ENCODE measurements at regions not wholly inside any gene's neighbourhood (a gene's known extent, or its start where the extent isn't known, plus 50 kb on each side); places are given as distances from the start of the nearest gene placed in this dataset.

DNA sequence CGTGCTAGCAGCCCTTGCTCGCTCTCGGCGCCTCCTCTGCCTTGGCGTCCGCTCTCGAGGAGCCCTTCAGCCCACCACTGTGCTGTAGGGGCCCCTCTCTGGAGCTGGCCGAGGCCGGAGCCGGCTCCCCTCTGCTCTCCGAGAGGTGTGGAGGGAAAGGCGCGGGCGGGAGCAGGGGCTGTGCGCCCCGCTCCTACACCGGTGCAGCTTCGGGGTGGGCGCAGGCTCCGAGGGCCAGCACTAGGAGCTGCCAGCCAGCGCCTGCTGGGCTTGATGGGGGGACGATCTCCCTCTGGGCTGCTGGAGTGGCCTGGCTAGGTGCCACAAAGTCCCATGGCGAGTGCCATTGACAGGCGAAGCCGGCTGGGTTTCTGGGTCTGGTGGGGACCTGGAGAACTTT, 365.5 kb downstream of the SLITRK1 start:
- Histone ChIP-seq H3K27ac (ENCODE audit: extremely low read depth, low read depth, low read length) (no peak overlapping the region), H3K9me3 (ENCODE audit: control insufficient read depth, insufficient read depth, low read depth, low read length) (no peaks in the 10 kb centered on the region), H3K4me3 (ENCODE audit: low read depth, low read length) (no peak overlapping the region), H3K36me3 (ENCODE audit: control insufficient read depth in 2 of 2, insufficient read depth in 1 of 2, low read length in 2 of 2) (no peaks in the 10 kb centered on the region), H3K4me1 (ENCODE audit: control insufficient read depth, insufficient read depth, low read length) (no peaks in the 10 kb centered on the region)
- ChIA-PET CTCF (no interaction called here), POLR2A (no interaction called here)
- TF ChIP-seq ZNF473 (tag by site-specific recombination; IDR thresholded peaks at IDR 0.05): no peak
- TF ChIP-seq KLF16 (tag by site-specific recombination; IDR thresholded peaks at IDR 0.05): no peak
- TF ChIP-seq, protein P1, sequence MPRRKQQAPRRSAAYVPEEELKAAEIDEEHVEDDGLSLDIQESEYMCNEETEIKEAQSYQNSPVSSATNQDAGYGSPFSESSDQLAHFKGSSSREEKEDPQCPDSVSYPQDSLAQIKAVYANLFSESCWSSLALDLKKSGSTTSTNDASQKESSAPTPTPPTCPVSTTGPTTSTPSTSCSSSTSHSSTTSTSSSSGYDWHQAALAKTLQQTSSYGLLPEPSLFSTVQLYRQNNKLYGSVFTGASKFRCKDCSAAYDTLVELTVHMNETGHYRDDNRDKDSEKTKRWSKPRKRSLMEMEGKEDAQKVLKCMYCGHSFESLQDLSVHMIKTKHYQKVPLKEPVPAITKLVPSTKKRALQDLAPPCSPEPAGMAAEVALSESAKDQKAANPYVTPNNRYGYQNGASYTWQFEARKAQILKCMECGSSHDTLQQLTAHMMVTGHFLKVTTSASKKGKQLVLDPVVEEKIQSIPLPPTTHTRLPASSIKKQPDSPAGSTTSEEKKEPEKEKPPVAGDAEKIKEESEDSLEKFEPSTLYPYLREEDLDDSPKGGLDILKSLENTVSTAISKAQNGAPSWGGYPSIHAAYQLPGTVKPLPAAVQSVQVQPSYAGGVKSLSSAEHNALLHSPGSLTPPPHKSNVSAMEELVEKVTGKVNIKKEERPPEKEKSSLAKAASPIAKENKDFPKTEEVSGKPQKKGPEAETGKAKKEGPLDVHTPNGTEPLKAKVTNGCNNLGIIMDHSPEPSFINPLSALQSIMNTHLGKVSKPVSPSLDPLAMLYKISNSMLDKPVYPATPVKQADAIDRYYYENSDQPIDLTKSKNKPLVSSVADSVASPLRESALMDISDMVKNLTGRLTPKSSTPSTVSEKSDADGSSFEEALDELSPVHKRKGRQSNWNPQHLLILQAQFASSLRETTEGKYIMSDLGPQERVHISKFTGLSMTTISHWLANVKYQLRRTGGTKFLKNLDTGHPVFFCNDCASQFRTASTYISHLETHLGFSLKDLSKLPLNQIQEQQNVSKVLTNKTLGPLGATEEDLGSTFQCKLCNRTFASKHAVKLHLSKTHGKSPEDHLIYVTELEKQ (tag by site-specific recombination; IDR thresholded peaks at IDR 0.05; ENCODE audit: borderline replicate concordance): no peak
- TF ChIP-seq, protein P2, sequence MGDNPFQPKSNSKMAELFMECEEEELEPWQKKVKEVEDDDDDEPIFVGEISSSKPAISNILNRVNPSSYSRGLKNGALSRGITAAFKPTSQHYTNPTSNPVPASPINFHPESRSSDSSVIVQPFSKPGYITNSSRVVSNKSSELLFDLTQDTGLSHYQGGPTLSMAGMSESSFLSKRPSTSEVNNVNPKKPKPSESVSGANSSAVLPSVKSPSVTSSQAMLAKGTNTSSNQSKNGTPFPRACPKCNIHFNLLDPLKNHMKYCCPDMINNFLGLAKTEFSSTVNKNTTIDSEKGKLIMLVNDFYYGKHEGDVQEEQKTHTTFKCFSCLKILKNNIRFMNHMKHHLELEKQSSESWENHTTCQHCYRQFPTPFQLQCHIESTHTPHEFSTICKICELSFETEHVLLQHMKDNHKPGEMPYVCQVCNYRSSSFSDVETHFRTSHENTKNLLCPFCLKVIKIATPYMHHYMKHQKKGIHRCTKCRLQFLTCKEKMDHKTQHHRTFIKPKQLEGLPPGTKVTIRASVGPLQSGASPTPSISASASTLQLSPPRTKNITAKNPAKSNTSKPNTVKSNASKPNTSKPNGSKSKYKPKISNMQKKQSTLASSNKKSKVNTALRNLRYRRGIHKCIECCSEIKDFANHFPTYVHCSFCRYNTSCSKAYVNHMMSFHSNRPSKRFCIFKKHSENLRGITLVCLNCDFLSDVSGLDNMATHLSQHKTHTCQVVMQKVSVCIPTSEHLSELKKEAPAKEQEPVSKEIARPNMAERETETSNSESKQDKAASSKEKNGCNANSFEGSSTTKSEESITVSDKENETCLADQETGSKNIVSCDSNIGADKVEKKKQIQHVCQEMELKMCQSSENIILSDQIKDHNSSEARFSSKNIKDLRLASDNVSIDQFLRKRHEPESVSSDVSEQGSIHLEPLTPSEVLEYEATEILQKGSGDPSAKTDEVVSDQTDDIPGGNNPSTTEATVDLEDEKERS (tag by site-specific recombination; IDR thresholded peaks at IDR 0.05): no peak
- TF ChIP-seq, protein P3, sequence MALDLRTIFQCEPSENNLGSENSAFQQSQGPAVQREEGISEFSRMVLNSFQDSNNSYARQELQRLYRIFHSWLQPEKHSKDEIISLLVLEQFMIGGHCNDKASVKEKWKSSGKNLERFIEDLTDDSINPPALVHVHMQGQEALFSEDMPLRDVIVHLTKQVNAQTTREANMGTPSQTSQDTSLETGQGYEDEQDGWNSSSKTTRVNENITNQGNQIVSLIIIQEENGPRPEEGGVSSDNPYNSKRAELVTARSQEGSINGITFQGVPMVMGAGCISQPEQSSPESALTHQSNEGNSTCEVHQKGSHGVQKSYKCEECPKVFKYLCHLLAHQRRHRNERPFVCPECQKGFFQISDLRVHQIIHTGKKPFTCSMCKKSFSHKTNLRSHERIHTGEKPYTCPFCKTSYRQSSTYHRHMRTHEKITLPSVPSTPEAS (tag by site-specific recombination; IDR thresholded peaks at IDR 0.05): no peak
- no peak for TF ChIP-seq GLI2 (tag by site-specific recombination; IDR thresholded peaks at IDR 0.05; ENCODE audit: borderline replicate concordance, low read depth)
- TF ChIP-seq ZNF501 (tag by site-specific recombination; IDR thresholded peaks at IDR 0.05): no peak
- TF ChIP-seq SP2 (tag by site-specific recombination; IDR thresholded peaks at IDR 0.05): no peak

DNA sequence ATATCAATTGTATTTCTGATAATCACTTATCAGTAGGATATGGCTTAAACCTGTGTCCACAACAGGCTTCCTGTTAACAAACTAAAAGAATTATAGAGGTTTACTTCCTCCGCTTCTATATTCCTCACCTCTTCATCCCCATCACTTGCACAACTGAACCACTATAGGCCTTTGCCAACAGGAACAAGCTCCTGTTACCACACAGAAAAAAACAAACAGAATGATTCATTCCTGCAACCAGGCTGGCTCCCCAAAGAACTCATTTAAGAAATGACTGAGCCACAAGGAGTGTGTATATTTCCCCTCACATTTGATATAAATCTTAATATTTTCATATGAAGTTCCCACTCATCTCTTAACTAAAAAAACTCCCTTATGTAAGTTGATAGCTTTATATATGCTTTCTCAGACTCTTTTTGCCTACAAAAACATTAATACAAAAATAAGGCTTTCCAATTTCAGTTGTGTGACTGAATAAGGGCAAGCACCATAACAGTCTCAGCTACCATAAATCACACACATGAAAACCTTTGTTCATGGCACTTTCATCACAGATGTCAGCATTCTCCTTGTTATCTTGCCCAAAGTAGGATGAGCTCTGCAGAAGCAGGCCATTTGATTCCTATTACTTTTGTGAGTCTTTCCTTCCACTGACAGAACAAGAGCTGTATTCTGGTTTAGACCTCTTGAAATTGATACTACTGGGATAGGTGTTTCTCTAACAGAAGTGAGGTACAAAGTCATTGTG, 366.8 kb downstream of the SLITRK1 start:
- no peaks in the 10 kb centered on the region for H3K4me1 ChIP-seq (ENCODE audit: control insufficient read depth, insufficient read depth, low read length)
- no peak for TF ChIP-seq ZNF416 (tag by site-specific recombination; IDR thresholded peaks at IDR 0.05)
- TF ChIP-seq, protein P4, sequence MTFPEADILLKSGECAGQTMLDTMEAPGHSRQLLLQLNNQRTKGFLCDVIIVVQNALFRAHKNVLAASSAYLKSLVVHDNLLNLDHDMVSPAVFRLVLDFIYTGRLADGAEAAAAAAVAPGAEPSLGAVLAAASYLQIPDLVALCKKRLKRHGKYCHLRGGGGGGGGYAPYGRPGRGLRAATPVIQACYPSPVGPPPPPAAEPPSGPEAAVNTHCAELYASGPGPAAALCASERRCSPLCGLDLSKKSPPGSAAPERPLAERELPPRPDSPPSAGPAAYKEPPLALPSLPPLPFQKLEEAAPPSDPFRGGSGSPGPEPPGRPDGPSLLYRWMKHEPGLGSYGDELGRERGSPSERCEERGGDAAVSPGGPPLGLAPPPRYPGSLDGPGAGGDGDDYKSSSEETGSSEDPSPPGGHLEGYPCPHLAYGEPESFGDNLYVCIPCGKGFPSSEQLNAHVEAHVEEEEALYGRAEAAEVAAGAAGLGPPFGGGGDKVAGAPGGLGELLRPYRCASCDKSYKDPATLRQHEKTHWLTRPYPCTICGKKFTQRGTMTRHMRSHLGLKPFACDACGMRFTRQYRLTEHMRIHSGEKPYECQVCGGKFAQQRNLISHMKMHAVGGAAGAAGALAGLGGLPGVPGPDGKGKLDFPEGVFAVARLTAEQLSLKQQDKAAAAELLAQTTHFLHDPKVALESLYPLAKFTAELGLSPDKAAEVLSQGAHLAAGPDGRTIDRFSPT (tag by site-specific recombination; IDR thresholded peaks at IDR 0.05): no peak
- TF ChIP-seq ZBTB20 (tag by site-specific recombination; IDR thresholded peaks at IDR 0.05): no peak
- no peak for TF ChIP-seq ZNF274 (IDR thresholded peaks at IDR 0.05; ENCODE audit: low read length)
- no peak for TF ChIP-seq ZNF274 (tag by site-specific recombination; IDR thresholded peaks at IDR 0.05; ENCODE audit: borderline replicate concordance)
- TF ChIP-seq ZBTB7A (tag by site-specific recombination; IDR thresholded peaks at IDR 0.05; ENCODE audit: low read depth): no peak
- CTCF ChIA-PET: no interaction called here
- no peak overlapping the region for H3K4me3 ChIP-seq (ENCODE audit: low read depth, low read length)
- H3K9me3 ChIP-seq (ENCODE audit: control insufficient read depth, insufficient read depth, low read depth, low read length): no peaks in the 10 kb centered on the region
- POLR2A ChIA-PET: no interaction called here
- H3K36me3 ChIP-seq (ENCODE audit: control insufficient read depth in 2 of 2, insufficient read depth in 1 of 2, low read length in 2 of 2): no peaks in the 10 kb centered on the region
- no peak overlapping the region for H3K27ac ChIP-seq (ENCODE audit: extremely low read depth, low read depth, low read length)
